Mesenchymal stem cell (in vitro differentiated cells and primary cell): ENCODE measurements at regions not wholly inside any gene's neighbourhood (a gene's known extent, or its start where the extent isn't known, plus 50 kb on each side); places are given as distances from the start of the nearest gene placed in this dataset.
"Not testable (repeated sequence)": the region's sequence is repeated elsewhere in the genome, so short reads cannot be mapped to it uniquely, and the experiment has no call there.

Experiments used
- DNase-seq: peaks from one replicate; pipeline ENCODE4 v3.0.0-alpha.2; 2013
- H2AFZ ChIP-seq: one replicate; pipeline ENCODE4 v1.6.1; 2013; ENCODE audit warnings: low read depth, mild to moderate bottlenecking, control low read depth, inconsistent platforms, low read length, moderate library complexity
- H2AK5ac ChIP-seq: 2 replicates; pipeline ENCODE4 v1.6.1; 2013; ENCODE audit warnings: low read length, moderate library complexity, mild to moderate bottlenecking, inconsistent platforms; ENCODE audit not compliant: severe bottlenecking
- H2BK120ac ChIP-seq: one replicate; pipeline ENCODE4 v1.6.1; 2013; ENCODE audit warnings: low read depth, mild to moderate bottlenecking, inconsistent platforms, low read length, moderate library complexity
- H2BK12ac ChIP-seq, 2 experiments: one replicate each; pipeline ENCODE4 v1.6.1; 2013; ENCODE audit warnings: inconsistent platforms in 2 of 2, low read length in 2 of 2, mild to moderate bottlenecking in 2 of 2, moderate library complexity in 2 of 2, control low read depth in 1 of 2
- H2BK15ac ChIP-seq: one replicate; pipeline ENCODE4 v1.6.1; 2013; ENCODE audit warnings: mild to moderate bottlenecking, low read depth, inconsistent platforms; ENCODE audit not compliant: poor library complexity, severe bottlenecking
- H2BK5ac ChIP-seq: 2 replicates; pipeline ENCODE4 v1.6.1; 2013; ENCODE audit warnings: low read depth, mild to moderate bottlenecking, low read length, control low read depth, inconsistent platforms; ENCODE audit not compliant: poor library complexity, severe bottlenecking
- H3K14ac ChIP-seq, 2 experiments: one replicate each; pipeline ENCODE4 v1.6.1; 2013; ENCODE audit warnings: inconsistent platforms in 2 of 2, low read length in 2 of 2, control low read depth in 1 of 2, mild to moderate bottlenecking in 1 of 2, moderate library complexity in 1 of 2
- H3K18ac ChIP-seq, 2 experiments: one replicate each; pipeline ENCODE4 v1.6.1; 2013; ENCODE audit warnings: inconsistent platforms in 2 of 2, low read length in 2 of 2, control low read depth in 1 of 2, low read depth in 1 of 2, mild to moderate bottlenecking in 1 of 2
- H3K23ac ChIP-seq, 2 experiments: one replicate each; pipeline ENCODE4 v1.6.1; 2013; ENCODE audit warnings: inconsistent platforms in 2 of 2, low read length in 2 of 2, mild to moderate bottlenecking in 2 of 2, moderate library complexity in 2 of 2, control low read depth in 1 of 2
- H3K27ac ChIP-seq: 2 replicates; pipeline ENCODE4 v1.5.1; 2013; ENCODE audit warnings: mild to moderate bottlenecking, moderate library complexity, low read length, control low read depth, inconsistent platforms; ENCODE audit not compliant: poor library complexity, severe bottlenecking
- H3K27me3 ChIP-seq, 2 experiments: 2 replicates each; pipeline versions ENCODE4 v1.6.1 to v1.7.0; 2013; ENCODE audit warnings: low read length in 2 of 2, mild to moderate bottlenecking in 2 of 2, moderate library complexity in 2 of 2, control low read depth in 1 of 2, inconsistent platforms in 1 of 2; ENCODE audit not compliant: control insufficient read depth in 1 of 2, insufficient read depth in 1 of 2
- H3K36me3 ChIP-seq, 2 experiments: 2 replicates each; pipeline versions ENCODE4 v1.6.1 to v1.7.0; 2013; ENCODE audit warnings: low read length in 2 of 2, control low read depth in 1 of 2, inconsistent platforms in 1 of 2, low read depth in 1 of 2, mild to moderate bottlenecking in 1 of 2; ENCODE audit not compliant: insufficient read depth in 2 of 2, control insufficient read depth in 1 of 2
- H3K4ac ChIP-seq, 2 experiments: one replicate each; pipeline ENCODE4 v1.6.1; 2013; ENCODE audit warnings: inconsistent platforms in 2 of 2, low read length in 2 of 2, mild to moderate bottlenecking in 2 of 2, moderate library complexity in 2 of 2, control low read depth in 1 of 2, low read depth in 1 of 2
- H3K4me1 ChIP-seq: 2 replicates; pipeline ENCODE4 v1.6.1; 2013; ENCODE audit warnings: low read depth, low read length, control low read depth; ENCODE audit not compliant: control insufficient read depth, insufficient read depth
- H3K4me2 ChIP-seq: 2 replicates; pipeline ENCODE4 v1.6.1; 2013; ENCODE audit warnings: low read length, mild to moderate bottlenecking, inconsistent platforms; ENCODE audit not compliant: poor library complexity, severe bottlenecking
- H3K4me3 ChIP-seq, 2 experiments: 2 replicates each; pipeline versions ENCODE4 v1.5.1 to v1.7.0; 2013; ENCODE audit warnings: low read length in 2 of 2, mild to moderate bottlenecking in 2 of 2, control low read depth in 1 of 2, low read depth in 1 of 2; ENCODE audit not compliant: insufficient read depth in 1 of 2
- H3K79me1 ChIP-seq: replicated peaks from 2 replicates; pipeline ENCODE4 v1.6.1; 2013; ENCODE audit warnings: mild to moderate bottlenecking, control low read depth, low read length, inconsistent platforms; ENCODE audit not compliant: poor library complexity, severe bottlenecking
- H3K9ac ChIP-seq: 2 replicates; pipeline ENCODE4 v1.7.0; 2013; ENCODE audit warnings: mild to moderate bottlenecking, low read length, moderate library complexity
- H3K9me3 ChIP-seq: 2 replicates; pipeline ENCODE4 v1.7.0; 2013; ENCODE audit warnings: mild to moderate bottlenecking, low read length; ENCODE audit not compliant: control insufficient read depth
- H4K8ac ChIP-seq: one replicate; pipeline ENCODE4 v1.6.1; 2013; ENCODE audit warnings: inconsistent platforms, mild to moderate bottlenecking, low read length, moderate library complexity
- H4K91ac ChIP-seq: one replicate; pipeline ENCODE4 v1.6.1; 2013; ENCODE audit warnings: mild to moderate bottlenecking, low read length, inconsistent platforms
- WGBS: methylation state at CpG from one replicate; pipeline ENCODE4 v1.1.7; 2013; ENCODE audit warnings: mixed read lengths; 5-methylcytosine and 5-hydroxymethylcytosine counted together

DNA sequence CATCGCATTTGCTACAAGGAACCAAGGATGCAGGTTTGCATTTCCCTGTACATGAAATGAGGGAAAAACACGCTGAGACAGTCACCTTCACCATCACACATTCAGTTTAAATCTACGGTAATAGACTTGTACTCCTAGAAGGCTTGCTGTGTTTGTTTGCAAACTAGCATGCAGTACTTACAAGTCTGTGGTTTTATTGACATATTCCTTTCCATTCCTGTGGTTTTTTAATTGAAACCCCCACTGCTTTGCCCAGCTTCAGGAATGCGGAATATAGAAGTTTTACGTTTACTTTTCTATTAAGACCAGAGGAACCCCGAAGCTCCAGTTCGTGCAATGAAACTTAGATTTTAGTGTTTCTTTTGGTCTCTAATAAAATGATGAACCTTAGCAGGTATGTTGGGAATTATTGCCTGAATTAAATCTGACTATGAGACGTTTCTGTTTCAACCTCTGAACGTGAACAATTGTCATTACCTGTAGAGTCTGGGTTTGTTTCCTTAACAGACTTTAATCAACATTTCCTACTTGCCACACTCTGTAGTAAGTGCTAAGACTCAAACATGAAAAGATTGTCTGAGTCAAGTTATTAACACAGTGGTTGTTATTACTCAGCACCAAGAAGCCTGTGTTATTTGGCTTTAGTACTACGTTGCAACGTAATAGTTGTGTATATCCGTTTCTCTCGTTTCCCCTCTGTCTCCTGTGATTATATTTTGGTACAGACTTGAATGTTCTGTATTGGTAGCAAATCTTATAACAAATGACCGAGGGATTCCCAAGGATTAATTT, 793.3 kb upstream of the GOT2 start:
- WGBS = 72% methylated on average over 9 of the region's 14 CpGs
- Histone ChIP-seq H4K8ac (no peak overlapping the region), H2AK5ac (no peak overlapping the region), H3K4me3 (no peak overlapping the region), H4K91ac (no peak overlapping the region), H3K9me3 (no peaks in the 10 kb centered on the region), H2BK5ac (no peak overlapping the region), H3K4me1 (no peaks in the 10 kb centered on the region), H3K36me3 (no peaks in the 10 kb centered on the region), H3K23ac (no peak overlapping the region), H3K4me2 (peak overlapping the region; percentile 60), H3K79me1 (no peaks in the 10 kb centered on the region), H2AFZ (no peak overlapping the region), H2BK15ac (no peak overlapping the region), H2BK12ac (no peak overlapping the region), H3K27me3 (no peaks in the 10 kb centered on the region), H3K27ac (peak overlapping the region; percentile 63), H3K18ac (peak overlapping the region in 1 of 2 experiments; percentile 12), H3K4ac (no peak overlapping the region), H2BK120ac (no peak overlapping the region), H3K9ac (no peak overlapping the region), H3K14ac (no peak overlapping the region)
- peak; percentile 69 for DNase-seq

GRCh38 chr16:59522826-59523225, 788.7 kb upstream of the GOT2 start:
- Histone ChIP-seq H2BK12ac (no peak overlapping the region), H3K23ac (no peak overlapping the region), H3K79me1 (no peaks in the 10 kb centered on the region), H4K91ac (no peak overlapping the region), H3K4me3 (no peak overlapping the region), H3K36me3 (no peaks in the 10 kb centered on the region), H3K14ac (no peak overlapping the region), H3K4me2 (no peak overlapping the region), H3K27ac (no peak overlapping the region), H2AK5ac (no peak overlapping the region), H2BK120ac (no peak overlapping the region), H3K9ac (no peak overlapping the region), H3K4me1 (no peaks in the 10 kb centered on the region), H2AFZ (no peak overlapping the region), H3K9me3 (no peaks in the 10 kb centered on the region), H3K4ac (no peak overlapping the region), H2BK15ac (no peak overlapping the region), H3K27me3 (no peaks in the 10 kb centered on the region), H2BK5ac (no peak overlapping the region), H4K8ac (no peak overlapping the region), H3K18ac (no peak overlapping the region)
- WGBS = 80% methylated on average over 1 of the region's 3 CpGs
- DNase-seq = no peak

DNA sequence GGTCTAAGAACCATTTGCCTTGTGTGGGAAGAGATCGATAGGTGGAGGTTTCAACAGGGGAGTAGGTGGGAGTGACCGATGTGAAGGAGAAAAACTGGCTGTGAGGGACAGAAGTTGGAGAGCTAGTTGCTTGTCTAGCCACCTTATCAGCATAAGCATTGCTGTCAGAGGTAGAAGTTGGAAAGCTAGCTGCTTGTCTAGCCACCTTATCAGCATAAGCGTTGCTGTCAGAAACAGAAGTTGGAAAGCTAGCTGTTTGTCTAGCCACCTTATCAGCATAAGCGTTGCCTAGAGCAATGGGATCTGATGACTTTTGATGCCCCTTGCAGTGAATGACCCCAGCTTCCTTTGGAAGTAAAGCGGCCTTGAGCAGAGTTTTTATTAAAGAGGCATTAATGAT, 784.6 kb upstream of the GOT2 start:
- not testable (repeated sequence) for H3K4ac ChIP-seq, H2BK15ac ChIP-seq, H2BK120ac ChIP-seq, H3K27ac ChIP-seq, H4K8ac ChIP-seq, H3K9ac ChIP-seq, H3K18ac ChIP-seq, H2BK12ac ChIP-seq, H2BK5ac ChIP-seq, H3K23ac ChIP-seq, H3K4me3 ChIP-seq, H2AK5ac ChIP-seq, DNase-seq, H4K91ac ChIP-seq, H2AFZ ChIP-seq, H3K27me3 ChIP-seq, H3K79me1 ChIP-seq, H3K4me2 ChIP-seq, H3K14ac ChIP-seq, H3K4me1 ChIP-seq, H3K36me3 ChIP-seq
- peaks cover 10% of the 10 kb centered on the region for H3K9me3 ChIP-seq
- WGBS = 83% methylated on average over 5 of the region's 5 CpGs

DNA sequence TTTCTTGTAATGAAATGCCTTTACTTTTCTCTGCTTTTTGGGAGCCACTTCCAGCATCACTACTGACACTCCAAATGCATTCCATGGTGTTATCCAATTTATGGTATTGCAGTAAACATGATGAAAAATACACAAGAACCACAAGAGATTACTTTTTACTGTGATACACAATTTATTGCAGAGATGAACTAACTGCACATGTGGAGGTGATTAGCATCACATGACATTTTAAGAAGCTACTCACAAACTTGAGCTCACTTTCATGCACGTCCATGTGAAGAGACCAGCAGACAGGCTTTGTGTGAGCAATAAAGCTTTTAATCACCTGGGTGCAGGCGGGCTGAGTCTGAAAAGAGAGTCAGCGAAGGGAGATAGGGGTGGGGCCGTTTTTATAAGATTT, 780.5 kb upstream of the GOT2 start:
- no peak overlapping the region for H2AK5ac ChIP-seq
- no peak overlapping the region for H4K91ac ChIP-seq
- H2BK120ac ChIP-seq = no peak overlapping the region
- H3K79me1 ChIP-seq = no peaks in the 10 kb centered on the region
- peaks cover 21% of the 10 kb centered on the region for H3K9me3 ChIP-seq
- no peak overlapping the region for H3K23ac ChIP-seq
- H3K27ac ChIP-seq = no peak overlapping the region
- 75% methylated on average over 3 of the region's 4 CpGs for WGBS
- no peak overlapping the region for H2BK15ac ChIP-seq
- no peak for DNase-seq
- H2BK12ac ChIP-seq = no peak overlapping the region
- H3K14ac ChIP-seq = no peak overlapping the region
- H3K18ac ChIP-seq = no peak overlapping the region
- no peak overlapping the region for H3K4me2 ChIP-seq
- no peak overlapping the region for H4K8ac ChIP-seq
- no peaks in the 10 kb centered on the region for H3K36me3 ChIP-seq
- no peak overlapping the region for H3K4ac ChIP-seq
- no peak overlapping the region for H2BK5ac ChIP-seq
- H3K4me3 ChIP-seq = no peak overlapping the region
- no peaks in the 10 kb centered on the region for H3K27me3 ChIP-seq
- no peaks in the 10 kb centered on the region for H3K4me1 ChIP-seq
- H2AFZ ChIP-seq = no peak overlapping the region
- no peak overlapping the region for H3K9ac ChIP-seq
